ENCODE measurements at regions not wholly inside any gene's neighbourhood (a gene's known extent, or its start where the extent isn't known, plus 50 kb on each side); places are given as distances from the start of the nearest gene placed in this dataset.

- no peak for TF ChIP-seq RAD21 (IDR thresholded peaks at IDR 0.05 in 1 of 2, conservative IDR thresholded peaks at IDR 0.05 in 1 of 2; ENCODE audit: low read depth in 2 of 2, low read length in 2 of 2)
- no peak for TF ChIP-seq EZH2 (IDR thresholded peaks at IDR 0.05; ENCODE audit: low read depth, low read length, severe bottlenecking)
- TF ChIP-seq CTCF (IDR thresholded peaks at IDR 0.05; ENCODE audit: control extremely low read depth in 1 of 3, insufficient read depth in 1 of 3, low read depth in 1 of 3, low read length in 3 of 3) = no peak
- no peak for TF ChIP-seq GTF2F1 (IDR thresholded peaks at IDR 0.05; ENCODE audit: borderline replicate concordance, low read depth, low read length)
- no peak for TF ChIP-seq USF2 (IDR thresholded peaks at IDR 0.05; ENCODE audit: low read length)
- TF ChIP-seq YY1 (IDR thresholded peaks at IDR 0.05; ENCODE audit: low read depth, low read length) = no peak
- no peak for TF ChIP-seq JUN (IDR thresholded peaks at IDR 0.05; ENCODE audit: low read depth, low read length)
- TF ChIP-seq EP300 (IDR thresholded peaks at IDR 0.05; ENCODE audit: borderline replicate concordance in 1 of 2, low read depth in 2 of 2, low read length in 2 of 2) = no peak
- TF ChIP-seq GABPA (IDR thresholded peaks at IDR 0.05; ENCODE audit: borderline replicate concordance, insufficient read depth, low read length) = no peak
- no peak for TF ChIP-seq SP2 (IDR thresholded peaks at IDR 0.05; ENCODE audit: low read length)
- TF ChIP-seq EGR1 (IDR thresholded peaks at IDR 0.05; ENCODE audit: borderline replicate concordance, low read depth, low read length) = no peak
Measured at GRCh38 chr12:93219947-93220346, 157.8 kb upstream of the NUDT4 start.

Measured in H1 (cell line).